Mucosa of rectum (tissue), 2 donors: ENCODE measurements at regions not wholly inside any gene's neighbourhood (a gene's known extent, or its start where the extent isn't known, plus 50 kb on each side); places are given as distances from the start of the nearest gene placed in this dataset.

Experiments used
- H3K27ac ChIP-seq, 2 donors: one replicate each; pipeline ENCODE4 v1.7.0; 2013; ENCODE audit warnings: inconsistent platforms in 2 of 2, low read depth in 2 of 2, low read length in 2 of 2
- H3K27me3 ChIP-seq, 2 donors: one replicate each; pipeline ENCODE4 v1.7.0; 2013; ENCODE audit warnings: low read length in 2 of 2; ENCODE audit not compliant: control insufficient read depth in 2 of 2, insufficient read depth in 2 of 2
- H3K36me3 ChIP-seq, 2 donors: one replicate each; pipeline ENCODE4 v1.7.0; 2013; ENCODE audit warnings: low read length in 2 of 2; ENCODE audit not compliant: control insufficient read depth in 2 of 2, insufficient read depth in 2 of 2
- H3K4me1 ChIP-seq, 2 donors: one replicate each; pipeline ENCODE4 v1.7.0; 2013; ENCODE audit warnings: low read length in 2 of 2, mild to moderate bottlenecking in 1 of 2; ENCODE audit not compliant: control insufficient read depth in 2 of 2, insufficient read depth in 2 of 2
- H3K4me3 ChIP-seq, 2 donors: one replicate each; pipeline ENCODE4 v1.7.0; 2013; ENCODE audit warnings: low read length in 2 of 2
- H3K9ac ChIP-seq, 2 donors: one replicate each; pipeline ENCODE4 v1.7.0; 2013; ENCODE audit warnings: low read length in 2 of 2, low read depth in 1 of 2, mild to moderate bottlenecking in 1 of 2
- H3K9me3 ChIP-seq, 2 donors: one replicate each; pipeline ENCODE4 v1.7.0; 2013; ENCODE audit warnings: low read length in 2 of 2; ENCODE audit not compliant: control insufficient read depth in 2 of 2
- donor health status: healthy.
- donor health status: Normal muscosa, but diverticular disease.

- no peak overlapping the region for H3K4me3 ChIP-seq
- H3K36me3 ChIP-seq, result no peaks in the 10 kb centered on the region
- peaks cover 0 to 18% of the 10 kb centered on the region in 2 donors for H3K4me1 ChIP-seq
- no peaks in the 10 kb centered on the region for H3K27me3 ChIP-seq
- no peak overlapping the region for H3K27ac ChIP-seq
- no peak overlapping the region for H3K9ac ChIP-seq
- no peaks in the 10 kb centered on the region for H3K9me3 ChIP-seq
Measured at GRCh38 chr6:40713002-40713719, 126.0 kb upstream of the LRFN2 start.

GRCh38 chr6:40710626-40711330 is 123.6 kb upstream of the LRFN2 start:
- H3K27me3 ChIP-seq, result no peaks in the 10 kb centered on the region
- H3K4me1 ChIP-seq, result peaks cover 0 to 17% of the 10 kb centered on the region in 2 donors
- no peak overlapping the region for H3K4me3 ChIP-seq
- H3K9ac ChIP-seq, result no peak overlapping the region
- H3K36me3 ChIP-seq, result no peaks in the 10 kb centered on the region
- no peak overlapping the region for H3K27ac ChIP-seq
- H3K9me3 ChIP-seq, result no peaks in the 10 kb centered on the region

- H3K4me3 ChIP-seq, result no peak overlapping the region
- H3K27ac ChIP-seq, result no peak overlapping the region
- H3K9ac ChIP-seq, result no peak overlapping the region
- H3K27me3 ChIP-seq, result no peaks in the 10 kb centered on the region
- no peaks in the 10 kb centered on the region for H3K36me3 ChIP-seq
- no peaks in the 10 kb centered on the region for H3K9me3 ChIP-seq
- no peaks in the 10 kb centered on the region for H3K4me1 ChIP-seq
Measured at GRCh38 chr6:40708049-40708448, 120.9 kb upstream of the LRFN2 start.

GRCh38 chr6:40706178-40706577 is 119.0 kb upstream of the LRFN2 start:
- Histone ChIP-seq H3K9ac (no peak overlapping the region), H3K4me1 (no peaks in the 10 kb centered on the region), H3K4me3 (no peak overlapping the region), H3K36me3 (no peaks in the 10 kb centered on the region), H3K9me3 (no peaks in the 10 kb centered on the region), H3K27me3 (no peaks in the 10 kb centered on the region), H3K27ac (no peak overlapping the region)

GRCh38 chr6:40705354-40705753 is 118.2 kb upstream of the LRFN2 start:
- Histone ChIP-seq H3K9ac (no peak overlapping the region), H3K4me3 (no peak overlapping the region), H3K9me3 (no peaks in the 10 kb centered on the region), H3K36me3 (no peaks in the 10 kb centered on the region), H3K27ac (no peak overlapping the region), H3K4me1 (no peaks in the 10 kb centered on the region), H3K27me3 (no peaks in the 10 kb centered on the region)

GRCh38 chr6:40701352-40702007 is 114.3 kb upstream of the LRFN2 start:
- no peak overlapping the region for H3K4me3 ChIP-seq
- H3K27me3 ChIP-seq, result no peaks in the 10 kb centered on the region
- H3K4me1 ChIP-seq, result no peaks in the 10 kb centered on the region
- H3K36me3 ChIP-seq, result no peaks in the 10 kb centered on the region
- H3K9ac ChIP-seq, result no peak overlapping the region
- no peak overlapping the region for H3K27ac ChIP-seq
- H3K9me3 ChIP-seq, result no peaks in the 10 kb centered on the region

GRCh38 chr6:40700006-40700580 is 112.9 kb upstream of the LRFN2 start:
- H3K9me3 ChIP-seq, result no peaks in the 10 kb centered on the region
- H3K4me1 ChIP-seq, result no peaks in the 10 kb centered on the region
- no peaks in the 10 kb centered on the region for H3K36me3 ChIP-seq
- no peaks in the 10 kb centered on the region for H3K27me3 ChIP-seq
- H3K27ac ChIP-seq, result no peak overlapping the region
- no peak overlapping the region for H3K9ac ChIP-seq
- no peak overlapping the region for H3K4me3 ChIP-seq

GRCh38 chr6:40695750-40696415 is 108.7 kb upstream of the LRFN2 start:
- H3K4me1 ChIP-seq, result no peaks in the 10 kb centered on the region
- no peaks in the 10 kb centered on the region for H3K36me3 ChIP-seq
- no peak overlapping the region for H3K9ac ChIP-seq

GRCh38 chr6:40695114-40695513 is 108.0 kb upstream of the LRFN2 start:
- no peak overlapping the region for H3K27ac ChIP-seq
- H3K9me3 ChIP-seq, result no peaks in the 10 kb centered on the region
- H3K27me3 ChIP-seq, result no peaks in the 10 kb centered on the region
- H3K4me3 ChIP-seq, result no peak overlapping the region
- no peak overlapping the region for H3K9ac ChIP-seq
- H3K4me1 ChIP-seq, result no peaks in the 10 kb centered on the region
- H3K36me3 ChIP-seq, result no peaks in the 10 kb centered on the region

More at GRCh38 chr6:40695750-40696415, 108.7 kb upstream of the LRFN2 start:
- Histone ChIP-seq H3K27ac (no peak overlapping the region), H3K27me3 (no peaks in the 10 kb centered on the region), H3K9me3 (no peaks in the 10 kb centered on the region), H3K4me3 (no peak overlapping the region)
